ENCODE measurements at regions not wholly inside any gene's neighbourhood (a gene's known extent, or its start where the extent isn't known, plus 50 kb on each side); places are given as distances from the start of the nearest gene placed in this dataset.

DNA sequence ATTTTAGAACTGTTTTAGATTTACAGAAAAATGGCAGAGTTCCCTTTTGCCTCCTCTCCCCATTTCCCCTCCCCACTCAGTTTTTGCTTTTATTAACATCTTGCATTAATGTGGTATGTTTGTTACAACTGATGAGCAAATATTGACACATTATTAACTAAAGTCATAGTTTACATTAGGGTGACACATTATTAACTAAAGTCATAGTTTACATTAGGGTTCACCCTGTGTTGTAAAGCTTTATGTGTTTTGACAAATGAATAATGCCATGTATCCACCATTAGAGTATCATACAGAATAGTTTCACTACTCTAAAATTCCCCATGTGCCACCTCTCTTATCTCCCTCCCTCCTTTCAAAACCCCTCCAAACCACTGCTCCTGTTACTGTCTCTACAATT is 262.5 kb downstream of the NPR3 start:
- intact Hi-C loops (cut with DNase I): no loop called here
- ATAC-seq: no peak
- DNase-seq (ENCODE audit: low spot score): no peak

DNA sequence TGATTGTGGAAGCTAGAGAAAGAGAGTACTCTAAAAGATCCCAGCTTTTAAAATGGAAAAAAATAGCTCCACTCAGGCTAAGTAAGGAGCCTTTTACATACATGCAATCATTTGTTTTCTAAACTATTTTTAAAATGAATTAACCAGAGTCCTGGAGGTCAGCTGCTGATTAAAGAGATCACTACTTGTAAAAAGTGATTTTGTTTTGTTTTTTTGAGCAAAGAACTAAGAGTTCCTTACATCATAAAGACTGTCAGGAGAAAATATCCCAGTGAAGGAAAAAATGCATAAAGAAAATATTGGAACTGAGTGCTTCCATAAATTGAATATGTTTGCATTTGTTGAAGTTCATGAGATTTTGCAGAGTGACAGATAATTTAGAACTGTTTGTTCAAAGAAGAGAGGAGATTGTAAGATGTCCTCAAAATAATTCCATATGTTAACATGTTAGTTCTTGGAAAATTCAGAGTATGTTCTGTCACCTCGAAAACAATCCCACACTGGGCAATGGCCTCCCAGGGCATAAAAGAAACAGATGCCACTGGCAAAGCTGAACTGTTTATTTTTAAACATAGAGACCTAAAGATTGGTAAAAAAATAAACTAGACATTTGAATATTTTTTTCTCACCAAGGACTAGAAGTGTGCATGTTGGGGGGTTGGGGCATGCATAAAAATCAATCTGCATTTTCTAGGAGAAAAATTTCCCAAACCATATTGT is 264.7 kb downstream of the NPR3 start:
- ATAC-seq (no peak), DNase-seq (ENCODE audit: low spot score) (no peak)
- intact Hi-C loops (cut with DNase I): no loop called here

DNA sequence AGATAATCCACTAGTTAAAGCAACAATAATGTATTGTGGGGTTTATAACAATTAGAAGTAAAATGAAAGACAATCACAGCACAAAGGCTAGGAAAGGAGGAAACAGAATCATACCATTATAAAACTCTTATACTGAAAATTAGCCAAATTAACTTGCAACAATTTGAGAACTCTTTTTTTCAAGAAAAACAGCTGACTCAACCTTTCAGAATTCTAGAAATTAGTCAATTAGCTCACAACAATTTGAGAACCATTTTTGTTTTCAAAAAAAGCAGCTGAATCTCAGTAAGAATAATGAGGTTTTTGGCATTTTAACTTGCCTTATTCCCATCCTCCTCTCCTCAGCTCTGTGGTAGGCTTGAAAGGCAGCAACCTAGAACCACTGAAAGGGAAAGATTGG is 269.9 kb downstream of the NPR3 start:
- intact Hi-C loops (cut with DNase I): no loop called here
- DNase-seq (ENCODE audit: low spot score): no peak
- ATAC-seq: no peak

DNA sequence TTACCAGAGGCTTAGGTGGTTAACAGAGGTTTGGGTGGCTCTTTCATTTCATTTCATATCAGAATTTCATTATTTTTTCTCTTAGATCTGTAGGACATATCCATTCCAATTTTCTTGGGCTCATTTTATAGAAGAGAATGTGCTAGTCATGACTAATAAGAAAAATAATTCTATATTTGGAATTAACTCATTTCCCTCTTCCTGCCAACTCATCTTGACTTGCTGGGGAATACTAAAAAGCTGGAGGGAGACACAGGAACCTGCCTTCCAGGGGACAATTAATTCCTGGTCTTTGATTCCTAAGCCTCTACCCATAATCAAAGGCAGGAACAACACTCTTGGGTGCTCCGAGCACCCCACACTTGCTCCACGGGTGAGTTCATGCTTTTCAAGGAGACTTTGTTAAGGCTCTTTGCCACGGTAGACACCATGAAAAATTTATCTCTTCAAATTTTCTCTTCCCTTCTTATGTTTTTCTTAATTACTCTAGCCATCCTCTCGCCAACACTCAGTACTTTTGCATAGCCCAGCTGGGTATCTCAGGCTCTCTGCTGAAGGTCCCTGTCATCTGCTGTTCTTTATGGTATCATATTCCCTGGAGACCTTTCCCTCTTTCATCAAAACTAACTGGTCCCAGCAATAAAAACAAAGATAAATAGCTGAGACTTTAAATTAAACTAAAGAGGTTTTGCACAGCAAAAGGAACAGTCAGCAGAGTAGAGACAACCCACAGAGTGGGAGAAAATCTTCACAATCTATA is 273.9 kb downstream of the NPR3 start:
- intact Hi-C loops (cut with DNase I): no loop called here
- ATAC-seq: no peak
- DNase-seq (ENCODE audit: low spot score): no peak

DNA sequence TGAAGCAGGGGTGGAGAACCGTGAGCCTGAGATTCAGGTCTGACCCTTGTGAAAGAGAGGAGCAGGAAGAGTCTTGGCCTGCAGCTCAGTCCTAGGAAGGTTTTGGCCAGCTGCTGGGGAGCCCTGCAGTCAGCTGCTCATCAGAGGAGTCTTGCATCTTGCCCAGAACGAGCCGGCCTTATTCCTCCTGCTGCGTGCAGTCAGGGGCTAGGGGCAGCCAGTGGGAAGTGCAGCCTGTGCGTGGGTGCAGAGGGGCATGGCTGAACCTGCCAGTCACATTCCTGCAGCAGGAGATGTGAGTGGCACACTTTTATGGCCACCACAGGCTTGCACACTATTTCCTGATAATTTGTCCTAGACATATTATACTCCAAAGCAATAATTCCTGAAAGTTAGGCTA is 278.7 kb downstream of the NPR3 start:
- DNase-seq (ENCODE audit: low spot score) (no peak), ATAC-seq (no peak)
- intact Hi-C loops (cut with DNase I): no loop called here

DNA sequence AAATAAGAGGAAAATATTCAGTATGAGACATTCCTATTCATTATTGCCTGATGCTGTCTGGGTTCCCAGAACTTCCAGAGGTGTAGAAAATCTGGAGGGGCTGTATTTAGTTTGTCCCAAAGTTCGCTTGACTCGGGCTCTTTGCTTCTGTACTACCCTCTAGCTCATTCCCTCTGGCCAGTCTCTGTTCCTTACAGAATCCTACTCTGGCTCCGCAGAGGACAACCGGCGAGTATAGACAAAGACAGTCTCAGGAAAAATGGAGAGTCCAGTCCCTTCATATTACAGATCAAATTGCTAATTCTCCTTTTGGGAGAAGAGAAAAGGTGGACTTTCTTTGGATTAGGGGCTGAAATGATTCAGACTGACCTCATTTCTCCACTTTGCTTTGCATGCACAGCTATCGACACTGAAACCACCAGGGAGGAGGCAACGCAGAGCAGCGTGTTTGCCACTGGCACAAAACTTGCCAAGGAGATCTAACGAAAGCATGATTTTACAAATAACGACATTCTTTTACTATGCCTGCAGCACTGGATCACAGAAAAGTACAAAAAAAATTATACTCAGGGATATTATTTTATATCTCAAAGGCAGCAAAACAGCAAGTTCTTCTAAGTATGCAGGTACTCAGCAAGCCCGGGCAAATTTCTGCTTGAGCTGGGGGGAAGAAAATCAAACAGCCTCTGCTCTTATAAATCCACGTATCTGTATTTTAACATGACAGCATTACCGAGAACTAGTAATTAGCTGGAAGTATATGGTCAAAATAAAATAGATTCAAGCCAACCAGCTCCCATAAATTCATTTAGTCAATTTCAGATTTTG is 279.7 kb downstream of the NPR3 start:
- ATAC-seq (no peak), DNase-seq (ENCODE audit: low spot score) (no peak)
- intact Hi-C loops (cut with DNase I): no loop called here

DNA sequence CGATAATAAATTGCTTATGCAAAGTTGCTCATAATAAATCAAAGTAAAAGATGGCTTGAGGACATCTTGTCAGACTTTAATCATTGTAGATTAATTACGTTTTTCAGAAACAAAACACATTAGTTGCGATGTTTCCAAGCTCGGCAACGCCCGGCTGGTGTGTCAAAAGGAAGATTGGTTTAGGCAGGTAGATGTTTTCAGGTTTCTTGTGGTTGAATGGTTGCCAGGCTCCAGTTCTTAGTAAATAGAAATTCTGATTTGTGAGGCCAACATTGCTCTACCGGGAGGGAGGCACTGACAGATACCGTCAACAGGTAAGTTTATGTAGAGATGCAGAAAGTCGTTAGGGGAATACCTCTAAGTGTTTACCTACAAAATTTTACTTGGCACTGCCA is 280.3 kb downstream of the NPR3 start:
- no peak for ATAC-seq
- intact Hi-C loops (cut with DNase I): no loop called here

DNA sequence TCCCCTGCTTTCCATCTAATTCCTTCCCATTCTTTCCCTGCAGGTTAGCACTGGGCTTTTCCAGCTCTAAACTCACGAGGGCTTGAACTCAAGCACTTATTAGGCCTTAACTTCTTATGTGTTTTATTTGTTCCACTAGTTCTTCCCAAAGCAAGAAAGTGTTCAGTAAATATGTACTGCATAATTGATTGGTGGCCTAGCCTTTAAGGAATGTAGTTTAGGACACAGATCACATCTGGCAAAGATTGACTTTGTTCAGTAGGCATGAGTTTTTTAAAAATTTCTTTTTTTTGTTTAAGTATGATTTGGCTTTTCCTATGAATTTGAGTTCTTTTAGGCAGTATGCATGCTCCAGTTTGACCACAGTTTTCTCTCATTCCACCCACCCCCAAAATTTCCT is 285.2 kb downstream of the NPR3 start:
- no peak for ATAC-seq

More for the DNA sequence above, 280.3 kb downstream of the NPR3 start:
- no peak for DNase-seq (ENCODE audit: low spot score)

DNA sequence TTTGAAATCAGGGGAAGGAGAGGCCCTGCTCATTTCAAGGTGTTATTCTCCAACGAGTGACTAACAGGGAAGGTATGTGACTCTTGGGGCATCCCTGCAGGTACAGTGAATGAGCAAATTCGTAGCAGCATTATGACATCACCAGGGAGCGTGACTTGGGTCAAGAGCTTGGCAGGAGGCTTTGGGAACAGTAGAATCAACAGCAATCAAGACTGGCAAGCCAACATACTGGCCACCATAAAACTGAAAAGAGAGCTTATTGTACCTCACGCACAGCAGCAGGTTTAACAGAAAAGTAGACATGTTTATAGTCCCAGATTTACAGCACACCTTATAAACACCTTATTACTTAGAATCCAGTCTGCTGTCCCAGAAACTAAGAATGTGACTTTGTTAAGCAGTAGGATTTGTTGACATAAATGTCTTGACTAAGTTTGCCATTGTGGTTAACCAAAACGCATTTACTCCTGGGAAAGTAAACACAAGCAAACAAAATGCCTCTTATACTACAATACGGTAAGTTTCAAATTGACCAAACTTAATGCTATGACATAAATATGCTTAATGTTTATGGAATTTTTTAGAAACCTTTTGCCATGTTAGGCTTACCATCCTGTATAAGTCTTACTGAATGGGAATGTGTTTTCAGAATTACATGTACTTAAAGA is 297.8 kb downstream of the NPR3 start:
- no peak for ATAC-seq
- intact Hi-C loops (cut with DNase I): no loop called here

More for the DNA sequence above, 285.2 kb downstream of the NPR3 start:
- DNase-seq (ENCODE audit: low spot score): no peak
- intact Hi-C loops (cut with DNase I): no loop called here

DNA sequence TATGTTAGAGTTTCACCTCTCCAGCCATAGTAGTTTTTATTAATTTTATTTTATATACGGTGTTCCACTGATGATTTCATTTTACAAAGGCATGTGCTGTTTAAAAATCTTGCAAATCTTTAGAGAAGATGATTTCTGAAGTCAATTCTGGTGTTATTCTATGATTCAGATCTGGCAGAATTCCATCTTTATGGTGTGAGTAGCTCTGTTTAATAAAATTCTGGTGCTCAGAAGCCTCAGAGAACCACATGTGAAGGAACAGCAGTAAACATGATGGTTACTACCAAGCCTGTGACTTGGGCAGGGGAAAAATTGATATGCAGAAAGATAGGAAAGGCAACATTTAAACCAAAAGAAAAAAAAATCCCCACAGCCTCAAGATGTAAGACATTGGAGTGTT is 299.7 kb downstream of the NPR3 start:
- ATAC-seq: no peak
- intact Hi-C loops (cut with DNase I): no loop called here

More for the DNA sequence above, 297.8 kb downstream of the NPR3 start:
- no peak for DNase-seq (ENCODE audit: low spot score)

DNA sequence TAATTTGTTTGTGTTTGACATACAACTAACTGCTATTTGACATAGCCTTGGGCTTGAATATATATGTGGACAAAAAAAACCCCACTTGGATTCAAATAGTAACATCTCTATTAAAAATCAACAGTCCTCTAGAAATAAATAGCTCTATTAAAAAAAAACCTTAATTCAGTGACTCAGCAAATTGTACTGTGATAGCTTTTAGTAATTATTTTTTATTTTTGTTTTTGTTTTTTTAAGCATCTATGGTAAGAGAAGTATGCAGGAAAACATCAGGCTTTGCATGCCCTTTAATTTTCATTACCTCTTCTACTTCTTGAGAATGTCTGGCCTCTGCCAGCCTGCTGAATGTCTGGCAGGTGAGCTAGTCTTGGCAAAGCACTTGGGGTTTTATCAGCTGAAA is 300.7 kb downstream of the NPR3 start:
- ATAC-seq: no peak
- intact Hi-C loops (cut with DNase I): no loop called here
- no peak for DNase-seq (ENCODE audit: low spot score)

More for the DNA sequence above, 299.7 kb downstream of the NPR3 start:
- DNase-seq (ENCODE audit: low spot score): no peak

DNA sequence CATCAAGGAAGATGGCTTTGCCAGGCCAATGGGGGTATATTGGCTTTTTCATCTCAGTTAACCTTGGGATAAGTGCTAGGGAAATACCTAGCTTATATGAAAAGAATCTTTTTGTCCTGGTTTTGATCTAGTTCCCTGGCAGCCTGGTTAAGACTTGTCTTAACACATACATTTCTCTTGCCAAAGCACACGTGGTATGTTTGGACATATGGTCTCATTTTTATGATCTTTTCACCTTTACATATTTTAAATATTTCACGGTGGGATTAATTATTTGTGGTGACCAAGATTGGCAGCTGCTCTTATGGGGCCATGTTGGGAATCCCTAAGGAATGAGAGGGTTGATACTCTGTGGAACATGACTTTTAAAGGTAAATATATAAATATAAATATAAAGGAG is 312.5 kb downstream of the NPR3 start:
- ATAC-seq (no peak), DNase-seq (ENCODE audit: low spot score) (no peak)
- intact Hi-C loops (cut with DNase I): no loop called here

DNA sequence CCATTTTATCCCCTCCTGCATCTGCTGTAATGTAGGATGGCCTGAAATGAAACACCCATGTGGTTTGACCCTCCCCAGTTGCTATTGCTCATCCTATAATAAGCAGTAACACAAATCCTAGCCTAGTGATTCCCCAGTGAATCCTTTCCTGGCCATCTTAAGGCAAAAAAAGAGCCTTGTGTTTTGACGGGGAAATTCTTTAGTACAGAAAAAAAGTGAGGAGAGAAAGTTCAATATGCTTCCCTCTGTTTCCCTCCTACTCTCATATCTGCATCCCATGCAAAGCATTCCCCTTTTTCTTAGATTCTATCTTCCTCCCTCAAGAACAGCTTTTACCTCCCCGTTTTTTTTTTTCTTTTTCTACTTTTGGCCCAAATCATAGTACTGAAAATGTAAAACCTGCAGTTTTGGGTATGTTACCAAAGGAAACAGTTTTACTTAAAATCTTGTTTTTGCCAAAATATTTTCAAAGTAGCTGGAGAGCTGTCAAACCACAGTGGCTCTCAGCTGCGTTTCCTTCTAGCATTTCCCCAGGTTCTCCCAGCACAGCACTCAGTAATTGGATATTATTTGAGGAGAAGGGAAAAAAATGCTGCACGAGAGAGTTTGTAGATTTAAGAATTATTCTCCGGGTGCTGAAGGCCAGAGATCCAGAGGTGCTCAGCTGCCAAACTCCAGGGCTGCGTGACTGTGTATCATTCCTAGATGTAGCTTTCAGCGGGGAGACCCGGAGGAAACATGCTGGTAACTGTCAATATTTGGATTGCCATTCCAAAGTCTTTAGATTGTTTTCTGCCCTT is 321.4 kb downstream of the NPR3 start:
- ATAC-seq (peak; percentile 85), DNase-seq (ENCODE audit: low spot score) (no peak)
- intact Hi-C loops (cut with DNase I): no loop called here

DNA sequence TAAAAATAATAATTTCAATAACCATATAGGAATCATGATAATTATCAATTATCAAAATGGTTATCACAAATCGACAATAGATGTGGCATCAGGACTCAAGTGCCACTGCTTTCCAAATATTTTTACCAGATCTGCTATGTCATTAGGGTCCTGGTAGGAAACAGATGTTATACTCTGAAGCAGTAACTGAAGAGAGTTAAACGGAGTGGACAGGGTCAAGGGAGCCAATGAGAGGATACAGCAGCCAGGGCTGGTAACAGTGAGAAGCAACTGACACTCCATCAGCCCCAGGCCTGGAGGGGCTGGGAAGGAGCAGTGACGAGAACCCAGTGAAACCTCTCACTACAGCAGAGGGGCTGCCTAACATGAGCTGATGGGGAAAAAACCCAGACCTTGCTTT is 322.4 kb downstream of the NPR3 start:
- intact Hi-C loops (cut with DNase I): no loop called here
- ATAC-seq (no peak), DNase-seq (ENCODE audit: low spot score) (no peak)

DNA sequence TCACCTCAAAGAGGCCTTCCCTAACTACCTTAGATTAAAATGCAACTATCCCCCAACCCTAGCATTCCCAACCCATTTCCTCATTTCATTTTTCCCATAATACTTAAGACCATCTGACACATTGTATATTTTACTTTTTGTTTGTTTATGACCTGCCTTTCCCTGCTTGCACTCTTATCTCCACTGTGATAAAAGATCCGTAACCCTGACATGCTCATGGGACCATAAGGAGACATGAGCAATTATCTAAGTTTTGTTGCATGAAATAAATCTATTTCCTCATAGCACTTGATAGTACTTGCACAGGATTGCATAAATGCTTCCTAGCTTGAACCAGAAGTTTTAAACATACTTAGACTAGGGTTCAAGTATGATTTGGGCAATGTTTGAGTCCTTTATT is 323.7 kb downstream of the NPR3 start:
- no peak for ATAC-seq
- intact Hi-C loops (cut with DNase I): no loop called here

DNA sequence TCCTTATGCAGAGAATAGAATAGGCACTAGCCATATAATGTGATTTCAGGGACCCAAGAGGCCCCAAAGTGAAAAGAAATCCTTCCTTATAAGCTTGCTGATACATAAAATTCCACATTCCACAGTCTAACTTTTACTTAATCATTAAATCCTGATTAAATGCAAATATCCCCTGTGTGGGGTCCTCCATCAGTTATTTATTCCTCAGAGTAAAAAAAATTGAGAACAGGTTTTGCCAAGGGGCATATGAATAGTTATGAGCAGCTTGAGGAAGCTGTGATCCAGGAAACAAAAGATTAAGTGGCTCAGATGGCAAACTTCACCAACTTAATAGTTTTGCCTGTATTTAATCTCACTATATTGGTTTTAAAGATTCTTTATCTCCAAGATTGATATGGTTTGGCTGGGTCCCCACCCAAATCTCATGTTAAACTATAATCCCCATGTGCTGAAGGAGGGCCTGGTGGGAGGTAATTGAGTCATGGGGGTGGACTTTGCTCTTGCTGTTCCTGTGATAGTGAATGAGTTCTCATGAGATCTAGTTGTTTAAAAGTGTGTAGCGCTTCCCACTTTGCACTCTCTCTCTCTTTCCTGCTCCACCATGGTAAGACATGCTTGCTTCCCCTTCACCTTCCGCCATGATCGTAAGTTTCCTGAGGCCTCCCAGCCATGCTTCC is 324.9 kb downstream of the NPR3 start:
- DNase-seq (ENCODE audit: low spot score) (no peak), ATAC-seq (no peak)
- intact Hi-C loops (cut with DNase I): no loop called here

More for the DNA sequence above, 323.7 kb downstream of the NPR3 start:
- DNase-seq (ENCODE audit: low spot score): no peak

DNA sequence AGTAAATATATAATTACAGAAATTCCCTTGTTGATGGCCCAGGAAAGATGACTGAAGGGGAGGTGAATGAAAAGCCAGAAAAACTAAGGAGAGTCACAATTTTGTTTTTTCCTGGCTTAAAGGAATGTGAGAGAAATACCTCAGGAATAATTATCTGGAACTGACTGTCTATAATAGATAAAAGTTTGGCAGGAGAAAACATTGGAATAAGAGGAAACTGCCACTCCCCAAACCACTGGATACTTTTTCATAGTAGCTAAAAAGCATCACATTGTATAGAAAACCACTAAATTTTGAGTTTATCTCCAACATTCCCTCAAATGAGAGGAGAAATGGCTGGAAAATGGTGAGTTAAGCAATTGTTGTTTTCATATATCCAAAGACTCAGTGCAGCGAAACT is 326.0 kb downstream of the NPR3 start:
- intact Hi-C loops (cut with DNase I): no loop called here
- no peak for DNase-seq (ENCODE audit: low spot score)
- ATAC-seq: no peak

DNA sequence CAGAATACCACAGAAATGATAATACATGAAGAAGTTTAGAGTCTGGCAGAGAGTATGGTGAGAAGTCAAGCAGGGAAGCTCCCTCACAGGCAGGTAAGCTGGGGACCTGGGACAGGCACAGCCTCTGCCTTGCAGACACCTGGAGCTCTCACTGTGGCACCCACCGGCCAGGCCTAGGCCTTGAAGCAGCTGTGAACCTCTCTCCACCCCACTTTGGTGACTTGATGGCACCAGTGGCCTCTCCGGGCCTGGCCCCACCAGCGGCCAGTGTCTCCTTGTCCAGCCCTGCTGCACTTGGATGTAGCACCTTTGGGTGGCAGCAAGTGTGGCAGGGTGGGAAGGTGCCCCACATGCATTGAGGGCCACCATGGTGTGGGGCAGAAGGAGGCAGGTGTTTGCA is 330.5 kb downstream of the NPR3 start:
- intact Hi-C loops (cut with DNase I): no loop called here
- DNase-seq (ENCODE audit: low spot score): no peak
- ATAC-seq: peak; percentile 15
